GM23338 (cell line): ENCODE measurements at regions not wholly inside any gene's neighbourhood (a gene's known extent, or its start where the extent isn't known, plus 50 kb on each side); places are given as distances from the start of the nearest gene placed in this dataset.

Experiments
- ATAC-seq: fragments of 200-7000 bp; cut with Tn5 transposase; 3 replicates; pipeline ENCODE4 v1.9.1; 2020
- DNase-seq: peaks from one replicate; pipeline ENCODE4 v3.0.0-alpha.2; 2015; ENCODE audit warnings: low spot score
- H2AFZ ChIP-seq: fragments of 200-600 bp; sonication (generic); 2 replicates; pipeline ENCODE4 v1.8.0; 2016; ENCODE audit warnings: antibody characterized with exemption, mild to moderate bottlenecking, moderate library complexity
- H3F3A ChIP-seq: fragments of 200-600 bp; sonication (generic); replicated peaks from 2 replicates; pipeline ENCODE4 v1.8.0; 2017; ENCODE audit warnings: antibody characterized with exemption, mixed run types, low read depth
- H3K27ac ChIP-seq: fragments of 200-600 bp; sonication (generic); 2 replicates; pipeline ENCODE4 v1.6.1; 2016; ENCODE audit warnings: low read depth
- H3K27me3 ChIP-seq: fragments of 200-600 bp; sonication (generic); 2 replicates; pipeline ENCODE4 v1.8.0; 2016; ENCODE audit warnings: mild to moderate bottlenecking, mixed run types, moderate library complexity; ENCODE audit not compliant: insufficient read depth
- H3K36me3 ChIP-seq: fragments of 200-600 bp; sonication (generic); 2 replicates; pipeline ENCODE4 v1.8.0; 2016; ENCODE audit warnings: mild to moderate bottlenecking; ENCODE audit not compliant: insufficient read depth
- H3K4me1 ChIP-seq: fragments of 200-600 bp; sonication (generic); 2 replicates; pipeline ENCODE4 v1.8.0; 2016; ENCODE audit warnings: mild to moderate bottlenecking, moderate library complexity; ENCODE audit not compliant: insufficient read depth
- H3K4me2 ChIP-seq: fragments of 200-600 bp; sonication (generic); 2 replicates; pipeline ENCODE4 v1.7.1; 2017; ENCODE audit warnings: mixed run types
- H3K4me3 ChIP-seq: fragments of 200-600 bp; sonication (generic); 2 replicates; pipeline ENCODE4 v1.6.1; 2016; ENCODE audit warnings: mixed run types
- H3K79me2 ChIP-seq: fragments of 200-600 bp; sonication (generic); replicated peaks from 2 replicates; pipeline ENCODE4 v1.8.0; 2017; ENCODE audit warnings: mild to moderate bottlenecking; ENCODE audit not compliant: insufficient read depth
- H3K9me2 ChIP-seq: fragments of 200-600 bp; sonication (generic); 2 replicates; pipeline ENCODE4 v1.8.0; 2017; ENCODE audit not compliant: insufficient read depth
- H4K20me1 ChIP-seq: fragments of 200-600 bp; sonication (generic); replicated peaks from 2 replicates; pipeline ENCODE4 v1.8.0; 2017; ENCODE audit warnings: mild to moderate bottlenecking; ENCODE audit not compliant: insufficient read depth
- H3K27ac Mint-ChIP-seq: 2 replicates; pipeline ENCODE4 v1.8.0; 2020; ENCODE audit warnings: inconsistent platforms, mild to moderate bottlenecking, moderate library complexity, mixed read lengths
- H3K27me3 Mint-ChIP-seq: 3 replicates; pipeline ENCODE4 v1.8.0; 2022; ENCODE audit warnings: low read depth, mild to moderate bottlenecking, moderate library complexity, mixed read lengths, inconsistent platforms; ENCODE audit not compliant: insufficient read depth, poor library complexity
- H3K36me3 Mint-ChIP-seq: 3 replicates; pipeline ENCODE4 v1.8.0; 2021; ENCODE audit warnings: low read depth, mild to moderate bottlenecking, inconsistent platforms, moderate library complexity, mixed read lengths
- H3K4me1 Mint-ChIP-seq: 3 replicates; pipeline ENCODE4 v1.8.0; 2020; ENCODE audit warnings: mild to moderate bottlenecking, inconsistent platforms, mixed read lengths
- H3K4me3 Mint-ChIP-seq: 3 replicates; pipeline ENCODE4 v1.8.0; 2021; ENCODE audit warnings: moderate library complexity, mild to moderate bottlenecking, inconsistent platforms, mixed read lengths
- H3K9me3 Mint-ChIP-seq: 3 replicates; pipeline ENCODE4 v1.8.0; 2020; ENCODE audit warnings: moderate library complexity, mild to moderate bottlenecking, inconsistent platforms, mixed read lengths
- CREB1 ChIP-seq: fragments of 250-450 bp; sonication (Bioruptor Pico); IDR thresholded peaks from 2 replicates; pipeline ENCODE4 v1.5.0; 2020; ENCODE audit warnings: low read depth, mild to moderate bottlenecking, moderate library complexity
- ETS1 ChIP-seq: IDR thresholded peaks from 2 replicates; pipeline ENCODE4 v1.6.1; 2016; ENCODE audit warnings: antibody characterized with exemption
- EZH2 ChIP-seq: fragments of 200-600 bp; sonication (generic); IDR thresholded peaks from one replicate; pipeline ENCODE4 v1.8.0; 2017; ENCODE audit warnings: antibody characterized with exemption, mild to moderate bottlenecking, low read depth; ENCODE audit not compliant: unreplicated experiment
- EZH2phosphoT487 ChIP-seq: fragments of 200-600 bp; sonication (generic); IDR thresholded peaks from one replicate; pipeline ENCODE4 v1.8.1; 2018; ENCODE audit warnings: antibody characterized with exemption; ENCODE audit not compliant: unreplicated experiment
- NANOG ChIP-seq: IDR thresholded peaks from 2 replicates; pipeline ENCODE4 v1.6.1; 2016; ENCODE audit warnings: antibody characterized with exemption, borderline replicate concordance
- REST ChIP-seq: IDR thresholded peaks from one replicate; pipeline ENCODE4 v1.6.1; 2018; ENCODE audit warnings: antibody characterized with exemption; ENCODE audit not compliant: unreplicated experiment
- STAT1 ChIP-seq: IDR thresholded peaks from one replicate; pipeline ENCODE4 v1.6.1; 2016; ENCODE audit warnings: antibody characterized with exemption; ENCODE audit not compliant: unreplicated experiment
- ZNF114 ChIP-seq: fragments of 250-450 bp; sonication (Bioruptor Pico); IDR thresholded peaks from 2 replicates; pipeline ENCODE4 v1.5.0; 2020; ENCODE audit warnings: mild to moderate bottlenecking, moderate library complexity
- ZNF331 ChIP-seq: fragments of 250-450 bp; sonication (Bioruptor Pico); IDR thresholded peaks from 2 replicates; pipeline ENCODE4 v1.5.0; 2020; ENCODE audit warnings: low read depth, mild to moderate bottlenecking, moderate library complexity
- ZNF462 ChIP-seq: fragments of 250-450 bp; sonication (Bioruptor Pico); IDR thresholded peaks from 2 replicates; pipeline ENCODE4 v1.5.0; 2020; ENCODE audit warnings: mild to moderate bottlenecking, moderate library complexity

DNA sequence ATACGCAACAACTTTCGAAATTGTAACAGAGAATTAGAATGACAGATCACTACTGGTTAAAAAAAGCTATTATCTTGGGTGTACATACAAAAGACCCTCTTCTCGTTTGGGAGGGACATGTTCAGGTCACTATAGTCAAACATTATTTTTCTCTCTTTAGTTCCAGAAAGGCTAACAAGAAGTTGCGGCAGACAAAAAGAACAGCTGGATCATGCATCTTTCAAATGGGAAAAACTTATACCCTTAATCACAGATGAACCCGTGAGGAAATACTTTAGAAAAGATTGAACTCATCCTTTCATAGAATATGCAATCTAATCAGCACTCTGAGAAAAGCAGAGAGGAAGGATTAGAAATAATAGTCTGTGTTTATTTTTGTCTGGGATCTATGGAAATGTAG, 72.5 kb downstream of the EVX1 start:
- H3K27ac ChIP-seq: no peak overlapping the region
- no peaks in the 10 kb centered on the region; the same call in 2 of the 3 replicates for H3K36me3 Mint-ChIP-seq
- no peak overlapping the region for H3K4me3 ChIP-seq
- no peaks in the 10 kb centered on the region for H3K36me3 ChIP-seq
- H3K9me3 Mint-ChIP-seq: no peaks in the 10 kb centered on the region
- H4K20me1 ChIP-seq: no peaks in the 10 kb centered on the region
- H3K4me1 ChIP-seq: peaks cover 20% of the 10 kb centered on the region
- H3K4me2 ChIP-seq: no peak overlapping the region
- peaks cover 4% of the 10 kb centered on the region for H3K27me3 Mint-ChIP-seq
- TF ChIP-seq EZH2: no peak
- no peak for TF ChIP-seq ZNF462
- TF ChIP-seq CREB1: no peak
- no peak for TF ChIP-seq ZNF331 (CRISPR knock-in tag)
- no peak for TF ChIP-seq STAT1
- no peak for TF ChIP-seq REST
- no peak for TF ChIP-seq ZNF114
- no peak for TF ChIP-seq NANOG
- TF ChIP-seq ETS1: no peak
- TF ChIP-seq EZH2phosphoT487: no peak
- H3K79me2 ChIP-seq: no peaks in the 10 kb centered on the region
- DNase-seq (no peak), ATAC-seq (no peak)
- peaks cover 19% of the 10 kb centered on the region for H3K4me1 Mint-ChIP-seq
- H2AFZ ChIP-seq: no peak overlapping the region
- H3F3A ChIP-seq: no peaks in the 10 kb centered on the region
- H3K27me3 ChIP-seq: no peaks in the 10 kb centered on the region
- H3K9me2 ChIP-seq: no peaks in the 10 kb centered on the region
- no peak overlapping the region for H3K27ac Mint-ChIP-seq
- no peak overlapping the region for H3K4me3 Mint-ChIP-seq
